Trophoblast cell (in vitro differentiated cells and primary cell): ENCODE measurements at regions not wholly inside any gene's neighbourhood (a gene's known extent, or its start where the extent isn't known, plus 50 kb on each side); places are given as distances from the start of the nearest gene placed in this dataset.

ENCODE experiments used
- DNase-seq, 2 donors: peaks; one replicate each; pipeline ENCODE4 v3.0.0-alpha.2; 2016
- H2AFZ ChIP-seq: 2 replicates; pipeline ENCODE4 v1.6.1; 2013; ENCODE audit warnings: low read length, moderate library complexity, mild to moderate bottlenecking; ENCODE audit not compliant: insufficient read depth, poor library complexity
- H2AK5ac ChIP-seq: 2 replicates; pipeline ENCODE4 v1.6.1; 2013; ENCODE audit warnings: mild to moderate bottlenecking, low read length
- H2BK120ac ChIP-seq: 2 replicates; pipeline ENCODE4 v1.6.1; 2013; ENCODE audit warnings: low read length, mild to moderate bottlenecking, moderate library complexity; ENCODE audit not compliant: insufficient read depth, poor library complexity
- H2BK12ac ChIP-seq: 2 replicates; pipeline ENCODE4 v1.6.1; 2013; ENCODE audit warnings: mild to moderate bottlenecking, low read length, moderate library complexity
- H2BK5ac ChIP-seq: 2 replicates; pipeline ENCODE4 v1.6.1; 2013; ENCODE audit warnings: low read length, low read depth, moderate library complexity, mild to moderate bottlenecking; ENCODE audit not compliant: poor library complexity
- H3K14ac ChIP-seq: 2 replicates; pipeline ENCODE4 v1.6.1; 2013; ENCODE audit warnings: mild to moderate bottlenecking, low read length
- H3K18ac ChIP-seq: 2 replicates; pipeline ENCODE4 v1.6.1; 2013; ENCODE audit warnings: mild to moderate bottlenecking, low read length
- H3K23ac ChIP-seq: 2 replicates; pipeline ENCODE4 v1.6.1; 2013; ENCODE audit warnings: low read length
- H3K27ac ChIP-seq: 2 replicates; pipeline ENCODE4 v1.5.1; 2013; ENCODE audit warnings: low read depth, mild to moderate bottlenecking, inconsistent platforms, low read length, moderate library complexity
- H3K27me3 ChIP-seq: 2 replicates; pipeline ENCODE4 v1.6.1; 2013; ENCODE audit warnings: inconsistent platforms, mild to moderate bottlenecking, low read length, moderate library complexity; ENCODE audit not compliant: insufficient read depth
- H3K36me3 ChIP-seq, 2 experiments: 1 replicate in 1 of 2; 2 replicates in 1 of 2; pipeline ENCODE4 v1.6.1; 2013; ENCODE audit warnings: low read length in 2 of 2, mild to moderate bottlenecking in 2 of 2, moderate library complexity in 1 of 2; ENCODE audit not compliant: insufficient read depth in 2 of 2, control insufficient read depth in 1 of 2
- H3K4ac ChIP-seq: 2 replicates; pipeline ENCODE4 v1.6.1; 2013; ENCODE audit warnings: low read depth, mild to moderate bottlenecking, low read length, moderate library complexity
- H3K4me1 ChIP-seq, 2 experiments: 1 replicate in 1 of 2; 2 replicates in 1 of 2; pipeline ENCODE4 v1.6.1; 2013; ENCODE audit warnings: low read length in 2 of 2, mild to moderate bottlenecking in 2 of 2, moderate library complexity in 1 of 2; ENCODE audit not compliant: insufficient read depth in 2 of 2, control insufficient read depth in 1 of 2
- H3K4me2 ChIP-seq: 2 replicates; pipeline ENCODE4 v1.6.1; 2013; ENCODE audit warnings: inconsistent platforms, mild to moderate bottlenecking, low read length, moderate library complexity
- H3K4me3 ChIP-seq: 2 replicates; pipeline ENCODE4 v1.5.1; 2013; ENCODE audit warnings: mild to moderate bottlenecking, low read depth, low read length, inconsistent platforms
- H3K79me1 ChIP-seq: one replicate; pipeline ENCODE4 v1.6.1; 2013; ENCODE audit warnings: low read length
- H3K79me2 ChIP-seq: 2 replicates; pipeline ENCODE4 v1.6.1; 2013; ENCODE audit warnings: low read length, mild to moderate bottlenecking; ENCODE audit not compliant: control insufficient read depth, insufficient read depth, poor library complexity
- H3K9ac ChIP-seq: 2 replicates; pipeline ENCODE4 v1.6.1; 2013; ENCODE audit warnings: mild to moderate bottlenecking, low read length
- H3K9me3 ChIP-seq: 2 replicates; pipeline ENCODE4 v1.6.1; 2013; ENCODE audit warnings: low read depth, mild to moderate bottlenecking, control low read depth, inconsistent platforms, low read length; ENCODE audit not compliant: insufficient read depth
- H4K12ac ChIP-seq: 2 replicates; pipeline ENCODE4 v1.6.1; 2013; ENCODE audit warnings: low read depth, mild to moderate bottlenecking, low read length, moderate library complexity
- H4K8ac ChIP-seq: 2 replicates; pipeline ENCODE4 v1.6.1; 2013; ENCODE audit warnings: low read depth, mild to moderate bottlenecking, low read length, moderate library complexity
- H4K91ac ChIP-seq: one replicate; pipeline ENCODE4 v1.6.1; 2013; ENCODE audit warnings: low read depth, mild to moderate bottlenecking, low read length, moderate library complexity
- WGBS: extraction: QIAGEN DNeasy Blood & Tissue Kit; methylation state at CpG from one replicate; pipeline ENCODE4 v1.1.7; 2013; ENCODE audit warnings: missing lambda C conversion rate; ENCODE audit not compliant: insufficient read length, insufficient coverage; ENCODE audit errors: extremely low coverage; 5-methylcytosine and 5-hydroxymethylcytosine counted together

- no peak overlapping the region for H3K9ac ChIP-seq
- H3K4ac ChIP-seq, result no peak overlapping the region
- H2BK12ac ChIP-seq, result no peak overlapping the region
- H3K9me3 ChIP-seq, result peaks cover 6% of the 10 kb centered on the region
- H3K36me3 ChIP-seq, result no peaks in the 10 kb centered on the region
- H3K79me1 ChIP-seq, result no peaks in the 10 kb centered on the region
- H3K23ac ChIP-seq, result no peak overlapping the region
- WGBS, result no CpG with 5 or more reads among the region's 2 CpGs
- no peak overlapping the region for H2BK120ac ChIP-seq
- H2BK5ac ChIP-seq, result no peak overlapping the region
- H4K8ac ChIP-seq, result no peak overlapping the region
- no peak overlapping the region for H2AK5ac ChIP-seq
- no peak overlapping the region for H4K12ac ChIP-seq
- H2AFZ ChIP-seq, result no peak overlapping the region
- H3K18ac ChIP-seq, result no peak overlapping the region
- H4K91ac ChIP-seq, result no peak overlapping the region
- no peak for DNase-seq
- H3K4me2 ChIP-seq, result no peak overlapping the region
- H3K4me3 ChIP-seq, result no peak overlapping the region
- H3K27me3 ChIP-seq, result no peaks in the 10 kb centered on the region
- no peak overlapping the region for H3K27ac ChIP-seq
- H3K79me2 ChIP-seq, result no peaks in the 10 kb centered on the region
- H3K14ac ChIP-seq, result no peak overlapping the region
- no peaks in the 10 kb centered on the region for H3K4me1 ChIP-seq
Measured at GRCh38 chr7:42714356-42714755, 197.5 kb downstream of the C7orf25 start.

- H2BK5ac ChIP-seq, result no peak overlapping the region
- H3K9ac ChIP-seq, result no peak overlapping the region
- no peaks in the 10 kb centered on the region for H3K4me1 ChIP-seq
- H4K8ac ChIP-seq, result no peak overlapping the region
- no peak overlapping the region for H3K18ac ChIP-seq
- no peak overlapping the region for H3K4ac ChIP-seq
- H2AK5ac ChIP-seq, result no peak overlapping the region
- no peaks in the 10 kb centered on the region for H3K79me1 ChIP-seq
- H2BK12ac ChIP-seq, result no peak overlapping the region
- H3K27ac ChIP-seq, result no peak overlapping the region
- no peak overlapping the region for H2BK120ac ChIP-seq
- H3K14ac ChIP-seq, result no peak overlapping the region
- no peak overlapping the region for H4K12ac ChIP-seq
- H3K4me3 ChIP-seq, result no peak overlapping the region
- no peak overlapping the region for H3K4me2 ChIP-seq
- no peak for DNase-seq
- WGBS, result no CpG with 5 or more reads among the region's 3 CpGs
- no peaks in the 10 kb centered on the region for H3K79me2 ChIP-seq
- H3K9me3 ChIP-seq, result peaks cover 2% of the 10 kb centered on the region
- no peaks in the 10 kb centered on the region for H3K27me3 ChIP-seq
- H2AFZ ChIP-seq, result no peak overlapping the region
- H3K36me3 ChIP-seq, result no peaks in the 10 kb centered on the region
- H4K91ac ChIP-seq, result no peak overlapping the region
- no peak overlapping the region for H3K23ac ChIP-seq
Measured at GRCh38 chr7:42709284-42709683, 202.6 kb downstream of the C7orf25 start.

- Histone ChIP-seq H3K4me3 (no peak overlapping the region), H2BK5ac (no peak overlapping the region), H3K27ac (no peak overlapping the region), H3K4me2 (no peak overlapping the region), H4K91ac (no peak overlapping the region), H3K18ac (no peak overlapping the region), H3K9me3 (no peaks in the 10 kb centered on the region), H2BK120ac (no peak overlapping the region), H3K27me3 (no peaks in the 10 kb centered on the region), H3K9ac (no peak overlapping the region), H3K79me2 (no peaks in the 10 kb centered on the region), H2BK12ac (no peak overlapping the region), H3K4ac (no peak overlapping the region), H3K36me3 (no peaks in the 10 kb centered on the region), H4K8ac (no peak overlapping the region), H3K4me1 (no peaks in the 10 kb centered on the region), H2AK5ac (no peak overlapping the region), H2AFZ (no peak overlapping the region), H4K12ac (no peak overlapping the region), H3K79me1 (no peaks in the 10 kb centered on the region), H3K14ac (no peak overlapping the region), H3K23ac (no peak overlapping the region)
- DNase-seq, result no peak
- WGBS, result no CpG with 5 or more reads among the region's 2 CpGs
Measured at GRCh38 chr7:42704710-42705109, 207.2 kb downstream of the C7orf25 start.

- Histone ChIP-seq H3K9me3 (no peaks in the 10 kb centered on the region), H3K27me3 (no peaks in the 10 kb centered on the region), H2BK5ac (no peak overlapping the region), H3K4me3 (no peak overlapping the region), H3K4me1 (no peaks in the 10 kb centered on the region), H2BK12ac (no peak overlapping the region), H3K9ac (no peak overlapping the region), H3K4ac (no peak overlapping the region), H3K79me1 (no peaks in the 10 kb centered on the region), H2BK120ac (no peak overlapping the region), H4K8ac (no peak overlapping the region), H3K14ac (no peak overlapping the region), H3K18ac (no peak overlapping the region), H3K27ac (no peak overlapping the region), H4K91ac (no peak overlapping the region), H3K36me3 (no peaks in the 10 kb centered on the region), H3K23ac (no peak overlapping the region), H3K79me2 (no peaks in the 10 kb centered on the region), H3K4me2 (no peak overlapping the region), H2AFZ (no peak overlapping the region), H2AK5ac (no peak overlapping the region), H4K12ac (no peak overlapping the region)
- WGBS, result no CpG with 5 or more reads among the region's 1 CpG
- no peak for DNase-seq
Measured at GRCh38 chr7:42702647-42703046, 209.2 kb downstream of the C7orf25 start.
